Tibial nerve (tissue), 4 donors: ENCODE measurements at regions not wholly inside any gene's neighbourhood (a gene's known extent, or its start where the extent isn't known, plus 50 kb on each side); places are given as distances from the start of the nearest gene placed in this dataset.

ENCODE experiments used
- CTCF ChIP-seq, 5 experiments: fragments of 200-600 bp in 3 of 5; fragments of 450-650 bp in 2 of 5; sonication (generic) in 3 of 5; IDR thresholded peaks; one replicate each; pipeline ENCODE4 v1.5.1; 2016 to 2019; ENCODE audit warnings: antibody characterized with exemption in 5 of 5, mild to moderate bottlenecking in 3 of 5, moderate library complexity in 2 of 5
- EP300 ChIP-seq, 2 donors: sonication (generic); formaldehyde crosslinking; IDR thresholded peaks; one replicate each; pipeline ENCODE4 v1.6.1; 2017; ENCODE audit warnings: antibody characterized with exemption in 2 of 2, mild to moderate bottlenecking in 1 of 2
- POLR2A ChIP-seq, 2 donors: fragments of 450-650 bp; IDR thresholded peaks; one replicate each; pipeline ENCODE4 v1.6.1; 2017; ENCODE audit warnings: antibody characterized with exemption in 2 of 2, mild to moderate bottlenecking in 2 of 2, moderate library complexity in 2 of 2

DNA sequence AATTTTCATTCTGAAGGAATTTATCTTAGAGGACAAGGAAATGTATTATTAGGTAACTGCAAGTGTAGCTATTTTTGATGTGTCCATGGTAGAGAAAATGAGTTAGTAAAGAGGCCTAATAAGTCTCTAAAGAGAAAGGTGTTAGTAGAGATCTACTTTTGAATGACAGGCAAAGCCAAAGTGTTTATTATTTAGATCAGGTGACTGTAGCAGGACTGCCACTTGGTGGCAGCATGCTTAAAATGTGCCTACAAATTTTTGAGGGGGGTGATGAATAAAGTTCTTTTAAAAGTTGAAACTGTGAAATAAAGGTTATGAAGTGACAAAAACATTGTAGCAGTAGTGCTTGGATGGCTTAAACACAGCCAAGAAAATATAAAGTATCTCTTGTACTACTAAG is 421.5 kb upstream of the MEIS1 start:
- TF ChIP-seq POLR2A (IDR thresholded peaks at IDR 0.05), result no peak
- no peak for TF ChIP-seq CTCF (IDR thresholded peaks at IDR 0.05)
- TF ChIP-seq EP300 (IDR thresholded peaks at IDR 0.05), result no peak
